H1 (cell line): ENCODE measurements at regions not wholly inside any gene's neighbourhood (a gene's known extent, or its start where the extent isn't known, plus 50 kb on each side); places are given as distances from the start of the nearest gene placed in this dataset.

ENCODE experiments used
- HDAC2 ChIP-seq, 2 experiments: fragments of 300-600 bp in 1 of 2; sonication (generic) in 1 of 2; IDR thresholded peaks; 2 replicates each; pipeline ENCODE4 v1.6.1; 2011 to 2012; ENCODE audit warnings: low read depth in 2 of 2, low read length in 2 of 2, mild to moderate bottlenecking in 2 of 2, moderate library complexity in 2 of 2, borderline replicate concordance in 1 of 2, inconsistent platforms in 1 of 2
- KDM5A ChIP-seq: fragments of 200-600 bp; IDR thresholded peaks from 2 replicates; pipeline ENCODE4 v1.7.1; 2012; ENCODE audit warnings: mild to moderate bottlenecking, low read length, inconsistent platforms, mixed read lengths
- SP2 ChIP-seq: IDR thresholded peaks from 2 replicates; pipeline ENCODE4 v1.6.1; 2012; ENCODE audit warnings: mild to moderate bottlenecking, low read length, inconsistent platforms
- TBP ChIP-seq: IDR thresholded peaks from 2 replicates; pipeline ENCODE4 v1.6.1; 2011; ENCODE audit warnings: low read depth, low read length, improper control_type of control experiment
- YY1 ChIP-seq: IDR thresholded peaks from 2 replicates; pipeline ENCODE4 v1.6.1; 2011; ENCODE audit warnings: low read depth, mild to moderate bottlenecking, low read length
- ZNF274 ChIP-seq: IDR thresholded peaks from 2 replicates; pipeline ENCODE4 v1.7.0; 2012; ENCODE audit warnings: low read length, borderline replicate concordance; ENCODE audit errors: extremely low read depth

- TF ChIP-seq YY1, result no peak
- no peak for TF ChIP-seq TBP
- TF ChIP-seq KDM5A, result no peak
- no peak for TF ChIP-seq SP2
- TF ChIP-seq ZNF274, result no peak
- TF ChIP-seq HDAC2 (IDR thresholded peaks at IDR 0.05; ENCODE audit: borderline replicate concordance in 1 of 2, low read depth in 2 of 2, low read length in 2 of 2), result no peak
Measured at GRCh38 chr2:128607911-128608506, 289.3 kb upstream of the HS6ST1 start (continued).
